GM19328 (cell line): ENCODE measurements at regions not wholly inside any gene's neighbourhood (a gene's known extent, or its start where the extent isn't known, plus 50 kb on each side); places are given as distances from the start of the nearest gene placed in this dataset.
"Not testable (repeated sequence)": the region's sequence is repeated elsewhere in the genome, so short reads cannot be mapped to it uniquely, and the experiment has no call there.

Experiments used
- ATAC-seq: cut with Tn5 transposase; IDR thresholded peaks from one replicate; pipeline ENCODE4 v1.9.1; 2021; ENCODE audit warnings: mild to moderate bottlenecking, moderate library complexity; ENCODE audit not compliant: unreplicated experiment

GRCh38 chr2:196515608-196516007 lies 123.9 kb upstream of the CCDC150 start:
- ATAC-seq = no peak

GRCh38 chr2:196516564-196516963 lies 123.0 kb upstream of the CCDC150 start:
- ATAC-seq = no peak

- ATAC-seq = no peak
Observed at GRCh38 chr2:196520605-196521004, 118.9 kb upstream of the CCDC150 start.

DNA sequence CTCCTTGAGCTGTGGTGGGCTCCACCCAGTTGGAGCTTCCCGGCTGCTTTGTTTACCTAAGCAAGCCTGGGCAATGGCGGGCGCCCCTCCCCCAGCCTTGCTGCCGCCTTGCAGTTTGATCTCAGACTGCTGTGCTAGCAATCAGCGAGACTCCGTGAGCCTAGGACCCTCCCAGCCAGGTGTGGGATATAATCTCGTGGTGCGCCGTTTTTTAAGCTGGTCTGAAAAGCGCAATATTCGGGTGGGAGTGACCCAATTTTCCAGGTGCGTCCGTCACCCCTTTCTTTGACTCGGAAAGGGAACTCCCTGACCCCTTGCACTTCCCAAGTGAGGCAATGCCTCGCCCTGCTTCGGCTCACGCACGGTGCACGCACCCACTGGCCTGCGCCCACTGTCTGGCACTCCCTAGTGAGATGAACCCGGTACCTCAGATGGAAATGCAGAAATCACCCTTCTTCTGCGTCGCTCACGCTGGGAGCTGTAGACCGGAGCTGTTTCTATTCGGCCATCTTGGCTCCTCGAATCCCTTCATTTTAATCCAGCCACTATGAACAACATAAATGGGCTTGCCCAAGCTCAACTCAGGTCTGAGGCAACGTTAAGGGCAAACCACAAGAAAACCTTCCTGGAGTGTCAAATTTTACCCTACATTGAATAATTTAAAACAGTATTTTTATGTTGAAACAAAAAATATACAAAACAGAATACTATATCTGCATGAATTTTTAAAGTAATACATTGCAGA lies 112.4 kb upstream of the CCDC150 start:
- ATAC-seq = not testable (repeated sequence)

DNA sequence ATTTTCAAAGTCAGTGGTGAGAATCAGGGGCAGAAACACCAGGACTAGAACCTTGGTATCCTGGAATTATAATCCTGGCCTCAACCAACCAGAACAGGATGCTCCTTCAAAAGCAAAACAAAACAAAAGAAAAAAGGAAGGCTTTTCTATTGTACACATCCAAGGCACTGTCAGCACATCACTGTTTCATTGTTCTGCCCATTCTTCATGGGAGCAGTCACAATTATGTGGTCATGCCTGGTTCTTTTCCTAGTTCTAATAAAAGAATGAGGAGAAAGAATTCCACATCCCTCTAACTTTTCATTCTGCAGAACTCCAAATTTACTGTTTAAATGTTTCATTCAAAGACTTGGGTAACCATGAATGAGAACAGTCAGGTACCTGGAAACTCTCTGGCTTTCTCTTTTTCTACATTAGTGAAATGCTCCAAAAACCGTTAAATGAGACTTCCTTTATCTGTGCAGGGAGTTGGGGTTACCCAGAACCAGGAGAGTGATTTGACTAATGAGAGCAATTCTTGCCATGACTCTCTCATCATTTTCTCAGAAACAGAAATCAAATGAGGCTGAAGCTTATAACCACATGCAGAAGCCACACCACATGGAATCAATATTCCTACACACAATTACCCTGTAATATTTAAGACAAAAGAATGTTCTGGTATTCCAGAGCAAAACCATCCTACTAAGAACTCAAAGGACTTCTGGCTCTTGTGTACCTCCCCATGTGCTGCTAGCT lies 110.9 kb upstream of the CCDC150 start:
- ATAC-seq = no peak

GRCh38 chr2:196530910-196531309 lies 108.6 kb upstream of the CCDC150 start:
- peak; percentile 57 for ATAC-seq

- no peak for ATAC-seq
Observed at GRCh38 chr2:196533772-196534397, 105.6 kb upstream of the CCDC150 start.

DNA sequence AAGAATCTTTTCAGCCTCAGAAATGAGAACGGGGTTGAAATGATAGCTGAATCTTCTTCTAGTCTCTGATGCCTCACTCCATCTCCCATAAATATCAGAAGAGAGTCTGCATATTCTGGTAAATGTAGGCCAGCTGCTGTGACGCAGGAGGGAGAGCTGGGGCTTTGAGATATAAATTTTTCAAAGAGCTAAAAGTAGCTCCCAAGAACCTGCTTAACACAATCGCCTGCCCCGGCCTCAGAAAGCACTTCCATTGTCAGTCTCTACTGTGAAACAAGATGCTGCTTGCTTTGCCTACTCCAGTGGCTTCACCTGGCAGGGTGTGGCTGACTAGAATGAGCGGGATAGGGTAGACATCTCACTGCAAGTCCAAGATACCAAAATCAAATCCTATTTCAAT lies 105.0 kb upstream of the CCDC150 start:
- no peak for ATAC-seq

DNA sequence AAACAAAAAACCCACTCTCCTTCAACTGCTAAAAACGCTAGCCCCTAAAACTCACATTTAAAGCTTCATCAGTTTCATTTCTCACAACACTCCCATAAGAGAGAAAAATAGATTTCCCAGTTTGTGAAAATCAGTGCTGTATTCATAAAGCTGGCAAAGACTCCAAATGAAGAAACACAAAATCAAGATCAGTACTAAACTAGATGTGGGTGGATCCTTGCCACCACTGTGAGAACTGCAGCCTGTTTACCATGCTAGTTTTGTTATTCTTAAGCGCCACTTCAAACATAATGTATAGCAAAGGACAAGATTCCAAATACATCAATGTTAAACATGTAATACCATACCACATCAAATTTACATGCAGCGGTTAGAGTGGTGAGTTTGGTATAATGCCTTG lies 104.5 kb upstream of the CCDC150 start:
- ATAC-seq = no peak

- no peak for ATAC-seq
Observed at GRCh38 chr2:196535742-196536141, 103.8 kb upstream of the CCDC150 start.

DNA sequence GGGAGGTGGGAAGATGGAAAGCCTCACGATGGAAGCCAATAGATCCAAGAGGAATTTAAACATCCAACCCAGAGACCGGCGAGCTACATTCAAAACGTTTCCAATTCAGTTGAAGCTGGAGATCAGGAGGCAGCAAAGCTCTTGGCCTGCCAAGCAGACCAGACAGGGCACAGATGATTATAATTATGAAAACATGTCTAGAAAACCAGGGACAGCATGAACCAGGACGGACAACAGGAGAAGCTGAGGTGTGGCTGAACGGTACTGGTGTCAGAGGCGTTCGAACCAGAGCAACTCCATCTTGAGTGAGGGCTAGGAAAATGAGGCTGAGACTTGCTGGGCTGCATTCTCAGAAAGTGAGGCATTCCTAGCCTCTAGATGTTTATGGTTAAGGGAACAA lies 102.2 kb upstream of the CCDC150 start:
- ATAC-seq = no peak

DNA sequence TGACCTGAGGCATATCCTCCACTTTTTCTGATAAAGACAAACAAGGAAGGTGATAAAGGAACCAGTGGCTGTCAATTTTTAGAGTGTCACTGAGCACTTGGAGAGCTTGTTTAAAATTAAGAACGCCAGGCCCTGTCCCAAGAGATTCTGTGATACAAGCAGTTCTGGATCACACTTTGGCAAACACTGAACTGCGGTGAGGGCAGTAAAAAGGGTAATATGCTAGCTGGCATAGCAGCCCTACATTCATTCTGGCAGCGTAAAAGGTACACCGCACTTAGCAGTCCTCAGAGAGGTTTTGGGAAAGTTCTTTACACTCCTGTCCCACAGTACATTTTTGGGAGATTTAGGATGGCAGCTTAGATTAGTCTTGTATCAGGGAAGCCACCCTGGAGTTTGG lies 101.3 kb upstream of the CCDC150 start:
- ATAC-seq = no peak

- ATAC-seq = no peak
Observed at GRCh38 chr2:196538646-196539045, 100.9 kb upstream of the CCDC150 start.

DNA sequence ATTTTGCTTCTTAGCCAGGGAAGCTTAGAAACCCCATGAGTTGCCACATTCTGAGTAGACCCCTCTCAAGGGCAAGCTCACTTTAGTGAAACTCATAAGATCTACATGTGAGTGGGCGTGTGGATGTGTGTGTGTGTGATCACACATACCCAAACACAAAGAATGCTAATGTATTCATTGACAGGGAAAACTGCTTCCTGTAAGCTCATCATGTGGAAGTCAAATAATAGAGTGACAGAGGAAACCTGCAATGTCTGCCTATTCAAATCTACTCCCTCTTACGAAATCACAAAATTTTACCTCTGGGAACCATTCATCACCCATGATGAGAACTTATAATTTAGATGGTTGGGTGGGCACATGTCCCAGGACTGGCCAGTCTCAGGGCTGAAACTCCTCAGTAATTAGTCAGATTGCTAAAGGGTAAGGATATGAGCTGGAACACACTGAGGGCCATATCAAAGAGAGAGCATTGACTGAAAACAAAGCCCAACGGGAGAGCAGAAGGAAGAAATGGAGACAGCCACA lies 94.5 kb upstream of the CCDC150 start:
- ATAC-seq = no peak

GRCh38 chr2:196546151-196546919 lies 93.2 kb upstream of the CCDC150 start:
- no peak for ATAC-seq

DNA sequence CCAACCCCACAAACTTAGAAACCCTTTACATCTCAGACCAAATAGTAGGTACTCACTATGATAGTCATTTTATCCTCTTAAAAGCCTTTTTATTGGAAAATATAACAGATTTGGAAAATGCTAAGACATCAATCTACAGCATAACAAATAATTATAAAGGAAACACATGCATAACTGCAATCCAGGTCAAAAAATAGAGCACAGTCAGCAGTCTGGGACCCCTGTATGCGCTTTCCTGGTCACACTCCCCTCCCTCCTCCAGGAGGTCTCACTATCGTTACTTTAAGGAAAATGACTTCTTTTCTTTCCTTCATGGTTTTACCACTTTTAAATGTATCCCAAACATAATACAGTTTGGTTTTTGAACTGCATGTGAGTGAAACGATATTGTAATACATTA lies 90.5 kb upstream of the CCDC150 start:
- no peak for ATAC-seq

DNA sequence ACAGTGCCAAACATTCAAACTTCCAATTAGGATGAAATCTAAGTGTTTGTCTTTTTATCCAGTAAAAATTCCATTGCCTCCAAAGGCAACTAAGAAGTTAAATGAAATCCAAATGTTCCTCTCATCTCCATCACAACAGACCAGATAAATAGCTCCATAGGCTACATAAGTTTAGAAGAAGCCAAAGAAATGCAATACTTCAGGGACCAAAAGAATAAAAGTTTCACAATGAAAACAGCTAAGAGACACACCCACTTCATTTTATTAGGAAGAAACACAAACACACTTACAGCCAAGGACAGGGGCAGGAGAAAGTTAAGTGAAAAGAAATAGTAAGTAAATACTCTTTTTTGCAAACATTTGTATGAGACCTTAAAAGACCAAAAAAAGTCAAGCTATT lies 88.5 kb upstream of the CCDC150 start:
- ATAC-seq = no peak

DNA sequence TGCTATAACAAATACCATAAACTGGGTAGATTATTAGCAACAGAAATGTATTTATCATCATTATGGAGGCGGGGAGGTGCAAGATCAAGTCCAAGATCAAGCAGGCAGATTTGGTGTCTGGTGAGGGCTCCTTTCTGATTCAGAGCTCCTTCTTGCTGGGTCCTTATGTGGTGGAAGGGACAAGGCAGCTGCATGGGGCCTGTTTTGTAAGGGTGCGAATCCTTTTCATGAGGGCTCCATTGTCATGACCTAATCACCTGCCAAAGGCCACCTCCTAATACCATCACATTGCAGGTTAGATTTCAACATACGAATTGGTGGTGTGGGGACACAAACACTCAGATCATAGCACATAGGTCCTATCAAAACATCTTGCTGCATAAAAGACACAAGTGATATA lies 84.4 kb upstream of the CCDC150 start:
- no peak for ATAC-seq

DNA sequence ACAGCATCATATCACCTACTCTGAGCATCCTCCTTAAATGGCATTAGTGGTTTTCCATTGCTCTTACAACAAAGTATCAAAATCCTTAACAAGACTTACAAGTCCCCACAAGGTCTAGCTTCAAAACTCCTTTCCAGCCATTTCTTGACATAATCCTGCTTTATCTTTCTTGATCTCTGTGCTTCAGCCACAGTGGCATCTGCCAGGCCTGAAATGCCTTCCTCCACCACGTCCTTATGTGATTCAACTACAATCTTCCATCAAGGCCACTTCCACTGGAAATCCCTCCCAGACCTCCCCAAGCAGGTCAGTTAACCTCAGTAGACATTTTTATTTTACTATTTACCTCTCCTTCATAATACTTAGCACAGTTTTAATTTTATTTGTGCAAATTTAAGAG lies 83.8 kb upstream of the CCDC150 start:
- no peak for ATAC-seq

DNA sequence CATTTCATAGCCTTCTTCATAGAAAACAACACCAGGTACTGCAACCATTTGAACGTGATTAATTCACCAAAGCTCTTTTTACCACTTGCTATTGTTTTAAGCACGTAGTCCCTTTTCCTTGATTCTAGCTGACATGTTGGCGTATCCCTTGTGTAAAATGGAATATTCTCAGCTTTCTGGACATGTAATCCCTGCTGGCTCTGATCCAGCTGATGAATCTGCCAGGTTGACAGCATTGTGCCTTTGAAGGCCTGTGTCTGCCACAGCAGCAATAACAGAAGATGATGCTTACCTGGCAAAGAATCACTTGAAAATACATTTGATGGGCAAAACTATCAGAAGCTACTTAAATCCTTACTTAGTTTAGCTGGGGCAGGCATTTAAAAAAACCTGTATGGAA lies 81.0 kb upstream of the CCDC150 start:
- no peak for ATAC-seq

- no peak for ATAC-seq
Observed at GRCh38 chr2:196563876-196564275, 75.6 kb upstream of the CCDC150 start.
